SU-DHL-6 (cell line): ENCODE measurements at regions not wholly inside any gene's neighbourhood (a gene's known extent, or its start where the extent isn't known, plus 50 kb on each side); places are given as distances from the start of the nearest gene placed in this dataset.

ENCODE experiments used
- H2AFZ ChIP-seq: fragments of 200-600 bp; sonication (generic); 2 replicates; pipeline ENCODE4 v1.6.1; 2014; ENCODE audit warnings: low read depth, mild to moderate bottlenecking, moderate library complexity, mixed read lengths, antibody characterized with exemption, low read length; ENCODE audit not compliant: severe bottlenecking
- H3F3A ChIP-seq: fragments of 200-600 bp; shearing (Covaris generic); 2 replicates; pipeline ENCODE4 v1.6.0; 2016; ENCODE audit warnings: antibody characterized with exemption, mild to moderate bottlenecking; ENCODE audit not compliant: insufficient read depth
- H3K27ac ChIP-seq: fragments of 200-600 bp; sonication (generic); 2 replicates; pipeline ENCODE4 v1.5.1; 2016; ENCODE audit warnings: low read depth, mild to moderate bottlenecking, low read length, moderate library complexity, mixed read lengths
- H3K27me3 ChIP-seq: fragments of 200-600 bp; sonication (generic), shearing (Covaris generic); 2 replicates; pipeline ENCODE4 v1.6.0; 2014; ENCODE audit warnings: mild to moderate bottlenecking, low read length
- H3K36me3 ChIP-seq: fragments of 200-600 bp; sonication (generic); 2 replicates; pipeline ENCODE4 v1.6.1; 2014; ENCODE audit warnings: mild to moderate bottlenecking, low read length, mixed read lengths
- H3K4me2 ChIP-seq: fragments of 300-600, 200-600 bp; shearing (Covaris generic), sonication (generic); 2 replicates; pipeline ENCODE4 v1.6.0; 2014; ENCODE audit warnings: low read length, low read depth, mild to moderate bottlenecking; ENCODE audit not compliant: poor library complexity, severe bottlenecking
- H3K4me3 ChIP-seq: fragments of 200-600 bp; sonication (generic); 2 replicates; pipeline ENCODE4 v1.5.1; 2014; ENCODE audit warnings: antibody characterized with exemption, low read length, mild to moderate bottlenecking, mixed read lengths; ENCODE audit not compliant: insufficient read depth, poor library complexity, severe bottlenecking
- H3K79me2 ChIP-seq: fragments of 200-600 bp; sonication (generic); 2 replicates; pipeline ENCODE4 v1.6.1; 2014; ENCODE audit warnings: mild to moderate bottlenecking, low read length, moderate library complexity; ENCODE audit not compliant: insufficient read depth
- H3K9ac ChIP-seq: fragments of 200-600 bp; sonication (generic); 2 replicates; pipeline ENCODE4 v1.7.0; 2014; ENCODE audit warnings: mild to moderate bottlenecking, low read length
- H3K9me2 ChIP-seq: fragments of 200-600 bp; sonication (generic); replicated peaks from 2 replicates; pipeline ENCODE4 v1.6.1; 2014; ENCODE audit warnings: low read length; ENCODE audit not compliant: insufficient read depth
- H3K9me3 ChIP-seq: fragments of 200-600 bp; sonication (generic); 2 replicates; pipeline ENCODE4 v1.6.1; 2014; ENCODE audit warnings: low read length, mixed read lengths; ENCODE audit not compliant: insufficient read depth
- H4K20me1 ChIP-seq: fragments of 200-600 bp; sonication (generic); 2 replicates; pipeline ENCODE4 v1.6.1; 2014; ENCODE audit warnings: low read depth, mild to moderate bottlenecking, antibody characterized with exemption, low read length, moderate library complexity, mixed read lengths
- CTCF ChIP-seq: fragments of 200-600 bp; sonication (generic); IDR thresholded peaks from one replicate; pipeline ENCODE4 v1.5.1; 2017; ENCODE audit warnings: antibody characterized with exemption, mild to moderate bottlenecking, low read length, moderate library complexity; ENCODE audit not compliant: insufficient read depth, poor library complexity, severe bottlenecking
- EZH2phosphoT487 ChIP-seq: fragments of 200-600 bp; sonication (generic), shearing (Covaris generic); conservative IDR thresholded peaks from 2 replicates; pipeline ENCODE4 v1.6.1; 2018; ENCODE audit warnings: mild to moderate bottlenecking, antibody characterized with exemption, low read length, moderate library complexity, mixed read lengths

- H3K9me3 ChIP-seq: no peaks in the 10 kb centered on the region
- H3K27ac ChIP-seq: no peak overlapping the region
- no peaks in the 10 kb centered on the region for H3K9me2 ChIP-seq
- H3F3A ChIP-seq: no peaks in the 10 kb centered on the region
- H3K9ac ChIP-seq: no peak overlapping the region
- H2AFZ ChIP-seq: no peak overlapping the region
- H3K4me3 ChIP-seq: no peak overlapping the region
- TF ChIP-seq EZH2phosphoT487: no peak
- TF ChIP-seq CTCF: no peak
- H4K20me1 ChIP-seq: no peaks in the 10 kb centered on the region
- no peaks in the 10 kb centered on the region for H3K79me2 ChIP-seq
- no peaks in the 10 kb centered on the region for H3K27me3 ChIP-seq
- no peaks in the 10 kb centered on the region for H3K36me3 ChIP-seq
- H3K4me2 ChIP-seq: no peak overlapping the region
These were observed 54.8 kb downstream of the OTUD1 start for GRCh38 chr10:23493711-23494110.

DNA sequence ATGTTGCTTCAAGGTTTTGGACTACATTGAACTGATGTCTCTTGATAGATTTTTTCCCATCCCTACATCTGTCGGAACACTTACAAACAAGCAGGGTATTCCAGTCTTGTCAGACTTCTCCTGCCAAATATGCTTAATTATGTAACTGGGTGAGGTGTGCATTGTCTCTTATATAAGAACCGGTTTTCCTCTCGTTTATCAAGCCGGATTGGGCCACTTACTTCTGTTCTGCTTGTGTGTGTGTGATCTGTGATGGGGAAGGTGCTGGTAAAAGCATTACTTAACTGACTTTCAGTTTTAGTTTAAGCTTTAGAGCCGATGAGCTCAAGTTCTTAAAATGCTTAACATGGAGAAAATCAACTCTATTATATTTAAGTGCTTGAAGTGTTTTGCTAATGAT, 57.9 kb downstream of the OTUD1 start:
- no peaks in the 10 kb centered on the region for H3K27me3 ChIP-seq
- no peaks in the 10 kb centered on the region for H3K9me3 ChIP-seq
- no peaks in the 10 kb centered on the region for H3K9me2 ChIP-seq
- TF ChIP-seq CTCF (no peak), EZH2phosphoT487 (no peak)
- H3F3A ChIP-seq: no peaks in the 10 kb centered on the region
- H3K9ac ChIP-seq: no peak overlapping the region
- H3K36me3 ChIP-seq: no peaks in the 10 kb centered on the region
- H3K4me2 ChIP-seq: no peak overlapping the region
- H3K4me3 ChIP-seq: no peak overlapping the region
- no peak overlapping the region for H3K27ac ChIP-seq
- no peaks in the 10 kb centered on the region for H3K79me2 ChIP-seq
- no peak overlapping the region for H2AFZ ChIP-seq
- no peaks in the 10 kb centered on the region for H4K20me1 ChIP-seq

- no peaks in the 10 kb centered on the region for H3K27me3 ChIP-seq
- TF ChIP-seq CTCF (no peak), EZH2phosphoT487 (no peak)
- H3K27ac ChIP-seq: no peak overlapping the region
- no peaks in the 10 kb centered on the region for H3K79me2 ChIP-seq
- no peaks in the 10 kb centered on the region for H4K20me1 ChIP-seq
- no peaks in the 10 kb centered on the region for H3F3A ChIP-seq
- no peaks in the 10 kb centered on the region for H3K9me2 ChIP-seq
- H3K4me3 ChIP-seq: no peak overlapping the region
- H3K9me3 ChIP-seq: no peaks in the 10 kb centered on the region
- no peaks in the 10 kb centered on the region for H3K36me3 ChIP-seq
- H2AFZ ChIP-seq: no peak overlapping the region
- H3K4me2 ChIP-seq: no peak overlapping the region
- no peak overlapping the region for H3K9ac ChIP-seq
These were observed 60.7 kb downstream of the OTUD1 start for GRCh38 chr10:23499372-23500132.
